Adrenal gland (tissue), 9 donors: ENCODE measurements at regions not wholly inside any gene's neighbourhood (a gene's known extent, or its start where the extent isn't known, plus 50 kb on each side); places are given as distances from the start of the nearest gene placed in this dataset.

Experiments used
- DNase-seq, 7 donors: peaks; one replicate each; pipeline ENCODE4 v3.0.0-alpha.2; 2019 to 2020
- H3K27ac ChIP-seq, 5 donors: fragments of 200-600 bp; sonication (generic) in 4 of 5; 1 replicate in 3 of 5; 2 replicates in 2 of 5; pipeline versions ENCODE4 v1.5.1 to v1.8.0; 2016 to 2020; ENCODE audit warnings: mild to moderate bottlenecking in 1 of 5
- H3K27me3 ChIP-seq: fragments of 200-600 bp; 2 replicates; pipeline ENCODE4 v1.8.0; 2021
- H3K36me3 ChIP-seq, 2 donors: fragments of 200-600 bp; replicated peaks in 1 of 2; 1 replicate in 1 of 2; 2 replicates in 1 of 2; pipeline versions ENCODE4 v1.5.1 to v1.8.0; 2018 to 2022
- H3K4me1 ChIP-seq, 2 donors: fragments of 200-600 bp; replicated peaks in 1 of 2; 1 replicate in 1 of 2; 2 replicates in 1 of 2; pipeline versions ENCODE4 v1.5.1 to v1.8.0; 2018 to 2021
- H3K4me3 ChIP-seq, 4 donors: fragments of 200-600 bp; sonication (generic) in 3 of 4; one replicate each; pipeline ENCODE4 v1.5.1; 2016 to 2018
- H3K9me3 ChIP-seq, 3 donors: fragments of 200-600 bp; sonication (generic) in 1 of 3; replicated peaks in 1 of 3; 1 replicate in 2 of 3; 2 replicates in 1 of 3; pipeline versions ENCODE4 v1.5.1 to v1.8.0; 2016 to 2021
- POLR2A ChIP-seq, 2 donors: fragments of 450-650 bp; IDR thresholded peaks; one replicate each; pipeline ENCODE4 v1.6.1; 2017; ENCODE audit warnings: antibody characterized with exemption in 2 of 2, mild to moderate bottlenecking in 2 of 2, moderate library complexity in 1 of 2
- WGBS, 4 donors: extraction: QIAGEN DNeasy Blood & Tissue Kit in 2 of 4; methylation state at CpG; one replicate each; pipeline versions ENCODE4 v1.1.5 to v1.1.7; 2013 to 2017; 5-methylcytosine and 5-hydroxymethylcytosine counted together
- intact Hi-C, 2 donors: fragments of 100-400 bp; cut with DNase I; formaldehyde crosslinking; loops; one replicate each; pipeline versions ENCODE4 v1.14.1 to v1.15.0; 2022 to 2023
- TF ChIP-seq, protein P1 (sequence below), 6 experiments: fragments of 450-650 bp in 4 of 6; fragments of 200-600 bp in 2 of 6; sonication (generic) in 1 of 6; IDR thresholded peaks; 1 replicate in 5 of 6; 2 replicates in 1 of 6; pipeline versions ENCODE4 v1.5.1 to v1.8.0; 2016 to 2021; ENCODE audit warnings: antibody characterized with exemption in 6 of 6, mild to moderate bottlenecking in 2 of 6, moderate library complexity in 1 of 6
- donor health status: healthy with polysubstance abuse.
- donor health status: Bipolar disorder and iron deficiency.
- donor health status: DM: yes; HTN: yes; CAD: no.
- donor health status: DM: no; HTN: no; CAD: no.
- donor health status: DM: no; HTN: no; CAD: no.

DNA sequence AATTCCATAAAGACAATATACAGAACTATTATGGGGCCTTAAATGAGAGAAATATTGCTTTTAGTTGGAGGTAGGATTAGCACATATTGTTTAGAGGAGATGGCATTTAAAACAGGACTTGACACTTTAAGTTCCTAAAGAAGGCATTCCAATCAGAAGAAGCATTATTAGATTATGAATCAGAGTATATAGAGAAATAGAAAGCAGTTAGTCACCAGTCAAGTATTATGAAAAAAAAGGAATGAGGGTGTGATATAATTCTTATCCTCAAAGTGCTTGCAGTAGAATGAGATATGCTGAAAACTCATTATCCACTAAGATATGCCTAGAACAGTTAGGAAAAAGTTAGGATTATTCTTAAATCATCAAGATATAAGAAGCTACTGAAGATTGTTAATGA is 456.2 kb downstream of the ZNF385D start:
- intact Hi-C loops, result no loop called here
- TF ChIP-seq POLR2A (IDR thresholded peaks at IDR 0.05), result no peak
- TF ChIP-seq, protein P1, sequence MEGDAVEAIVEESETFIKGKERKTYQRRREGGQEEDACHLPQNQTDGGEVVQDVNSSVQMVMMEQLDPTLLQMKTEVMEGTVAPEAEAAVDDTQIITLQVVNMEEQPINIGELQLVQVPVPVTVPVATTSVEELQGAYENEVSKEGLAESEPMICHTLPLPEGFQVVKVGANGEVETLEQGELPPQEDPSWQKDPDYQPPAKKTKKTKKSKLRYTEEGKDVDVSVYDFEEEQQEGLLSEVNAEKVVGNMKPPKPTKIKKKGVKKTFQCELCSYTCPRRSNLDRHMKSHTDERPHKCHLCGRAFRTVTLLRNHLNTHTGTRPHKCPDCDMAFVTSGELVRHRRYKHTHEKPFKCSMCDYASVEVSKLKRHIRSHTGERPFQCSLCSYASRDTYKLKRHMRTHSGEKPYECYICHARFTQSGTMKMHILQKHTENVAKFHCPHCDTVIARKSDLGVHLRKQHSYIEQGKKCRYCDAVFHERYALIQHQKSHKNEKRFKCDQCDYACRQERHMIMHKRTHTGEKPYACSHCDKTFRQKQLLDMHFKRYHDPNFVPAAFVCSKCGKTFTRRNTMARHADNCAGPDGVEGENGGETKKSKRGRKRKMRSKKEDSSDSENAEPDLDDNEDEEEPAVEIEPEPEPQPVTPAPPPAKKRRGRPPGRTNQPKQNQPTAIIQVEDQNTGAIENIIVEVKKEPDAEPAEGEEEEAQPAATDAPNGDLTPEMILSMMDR (IDR thresholded peaks at IDR 0.05), result no peak
- H3K27me3 ChIP-seq, result no peaks in the 10 kb centered on the region
- no peak for DNase-seq
- H3K9me3 ChIP-seq, result no peaks in the 10 kb centered on the region
- no peaks in the 10 kb centered on the region for H3K36me3 ChIP-seq
- H3K4me3 ChIP-seq, result no peak overlapping the region
- no peak overlapping the region for H3K27ac ChIP-seq
- H3K4me1 ChIP-seq, result no peaks in the 10 kb centered on the region

DNA sequence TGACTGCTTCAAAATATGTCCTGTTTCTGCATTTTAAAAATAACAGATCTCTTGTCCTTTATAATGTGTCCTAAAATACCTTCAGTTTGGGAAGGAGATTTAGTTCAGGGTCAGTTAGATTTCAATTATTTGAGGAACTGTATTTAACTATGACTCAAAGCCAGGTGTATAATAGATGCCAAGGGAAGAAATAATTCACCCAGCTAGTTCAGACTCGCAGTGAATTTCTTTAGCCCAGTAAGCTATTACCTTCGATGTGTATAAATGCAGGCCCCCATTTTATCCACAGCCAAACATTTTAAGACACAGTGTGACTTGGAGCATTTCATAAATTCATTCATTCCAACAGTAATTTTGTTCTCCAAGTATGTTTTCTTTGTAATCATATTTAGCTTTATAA is 458.0 kb downstream of the ZNF385D start:
- 54 to 69% (median 59%) methylated on average over 2 of the region's 2 CpGs for WGBS, 4 donors
- intact Hi-C loops, result no loop called here
- no peaks in the 10 kb centered on the region for H3K27me3 ChIP-seq
- H3K9me3 ChIP-seq, result no peaks in the 10 kb centered on the region
- TF ChIP-seq, protein P1 (IDR thresholded peaks at IDR 0.05), result no peak
- TF ChIP-seq POLR2A (IDR thresholded peaks at IDR 0.05), result no peak
- H3K4me3 ChIP-seq, result no peak overlapping the region
- H3K36me3 ChIP-seq, result no peaks in the 10 kb centered on the region
- no peak for DNase-seq
- H3K4me1 ChIP-seq, result no peaks in the 10 kb centered on the region
- H3K27ac ChIP-seq, result no peak overlapping the region

DNA sequence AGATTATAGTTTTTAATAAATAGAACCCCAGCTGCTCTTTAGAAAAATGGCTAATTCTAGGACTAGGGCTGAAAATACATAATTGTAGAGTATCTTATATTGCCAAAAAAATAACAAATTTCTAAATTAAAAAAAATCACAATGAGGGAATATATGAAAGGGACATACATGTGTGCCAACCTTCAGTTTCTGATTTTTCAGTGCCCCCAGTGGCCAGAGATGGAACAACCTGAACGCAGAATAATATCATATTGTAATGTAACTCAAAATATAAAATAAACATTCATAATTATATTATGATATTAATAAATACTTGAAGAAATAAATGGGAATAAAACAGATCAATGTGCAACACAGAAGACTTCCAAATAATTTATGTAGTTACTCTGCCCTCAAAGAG is 460.5 kb downstream of the ZNF385D start:
- H3K27ac ChIP-seq, result no peak overlapping the region
- intact Hi-C loops, result no loop called here
- DNase-seq, result no peak
- WGBS, 4 donors, result 55 to 65% (median 62%) methylated on average over 1 of the region's 1 CpG
- no peaks in the 10 kb centered on the region for H3K27me3 ChIP-seq
- no peaks in the 10 kb centered on the region for H3K36me3 ChIP-seq
- TF ChIP-seq, protein P1 (IDR thresholded peaks at IDR 0.05), result peak; percentile 5 to 51 (median 22)
- no peak for TF ChIP-seq POLR2A (IDR thresholded peaks at IDR 0.05)
- no peak overlapping the region for H3K4me3 ChIP-seq
- H3K9me3 ChIP-seq, result no peaks in the 10 kb centered on the region
- no peaks in the 10 kb centered on the region for H3K4me1 ChIP-seq

DNA sequence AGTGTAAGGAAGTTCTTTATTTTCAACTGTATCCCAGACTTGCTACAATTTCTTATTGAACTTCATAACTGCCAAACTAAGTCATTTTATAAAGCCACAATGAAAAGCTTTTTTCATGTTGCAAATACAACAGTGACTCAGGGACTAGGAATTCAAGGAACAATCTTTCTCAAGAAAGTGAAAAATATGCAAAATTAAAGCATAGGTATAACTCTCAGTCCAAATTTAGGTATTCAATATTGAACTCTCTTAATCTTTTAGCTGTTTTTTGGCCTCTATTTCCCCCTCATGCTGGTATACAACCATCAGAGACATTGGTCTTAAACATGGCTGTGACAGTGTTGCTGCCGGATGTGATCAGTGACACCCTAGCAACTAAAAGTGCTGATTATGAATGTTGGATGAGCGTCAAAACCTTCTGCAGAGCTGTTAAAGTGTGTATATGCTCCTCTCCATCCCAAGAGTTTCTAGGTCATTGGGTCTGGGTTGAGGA is 476.9 kb downstream of the ZNF385D start:
- Histone ChIP-seq H3K9me3 (no peaks in the 10 kb centered on the region), H3K4me1 (no peaks in the 10 kb centered on the region)

More for the DNA sequence above, 476.9 kb downstream of the ZNF385D start:
- intact Hi-C loops, result no loop called here
- H3K4me3 ChIP-seq, result no peak overlapping the region
- no peaks in the 10 kb centered on the region for H3K27me3 ChIP-seq
- WGBS, 4 donors, result 71 to 85% (median 83%) methylated on average over 2 of the region's 2 CpGs
- H3K27ac ChIP-seq, result no peak overlapping the region
- TF ChIP-seq POLR2A (IDR thresholded peaks at IDR 0.05), result no peak
- TF ChIP-seq, protein P1 (IDR thresholded peaks at IDR 0.05), result no peak
- no peaks in the 10 kb centered on the region for H3K36me3 ChIP-seq
- DNase-seq, result no peak
